Cerebellar cortex (tissue), 1 donor: ENCODE measurements at regions not wholly inside any gene's neighbourhood (a gene's known extent, or its start where the extent isn't known, plus 50 kb on each side); places are given as distances from the start of the nearest gene placed in this dataset.

Experiments
- DNase-seq: peaks from one replicate; pipeline ENCODE4 v3.0.0-alpha.2; 2015; ENCODE audit warnings: low spot score

DNA sequence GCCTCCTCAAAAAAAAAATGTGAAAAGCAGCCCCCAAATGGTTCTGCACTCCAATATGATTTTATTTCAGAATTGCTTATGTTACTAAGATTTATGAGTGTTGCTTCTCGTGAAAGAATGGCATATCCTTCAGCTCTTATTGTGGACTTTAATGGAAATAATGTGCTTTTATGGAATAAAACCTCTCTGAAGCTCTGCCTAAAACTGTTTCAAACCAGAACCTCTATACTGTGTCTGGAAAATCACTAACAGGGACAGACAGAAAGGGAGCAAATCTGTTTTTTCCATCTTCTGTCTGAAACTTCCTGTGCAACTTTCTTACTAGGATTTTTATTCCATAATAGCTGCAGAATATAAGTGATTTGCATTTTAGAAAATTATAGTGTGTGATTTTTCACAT is 493.1 kb downstream of the ANKRD50 start:
- DNase-seq: no peak

DNA sequence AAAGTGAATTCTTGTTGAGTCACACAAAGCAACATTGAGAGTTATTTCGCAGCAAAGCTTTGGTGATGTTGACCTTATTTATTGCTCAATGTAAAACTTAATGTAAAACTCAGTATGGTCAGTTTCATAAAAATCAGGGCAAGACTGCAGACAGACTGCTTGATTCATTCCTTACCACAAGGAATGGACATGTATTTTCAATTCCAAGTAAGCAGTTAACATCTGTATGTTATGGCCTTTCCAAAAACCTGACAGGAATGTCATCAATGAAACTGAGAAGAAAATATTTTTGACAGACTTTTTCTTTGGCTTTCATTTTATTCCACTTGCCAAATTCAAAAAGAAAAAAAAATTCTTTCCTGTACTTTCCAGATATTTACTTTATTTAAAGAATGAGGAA is 488.3 kb downstream of the ANKRD50 start:
- no peak for DNase-seq

DNA sequence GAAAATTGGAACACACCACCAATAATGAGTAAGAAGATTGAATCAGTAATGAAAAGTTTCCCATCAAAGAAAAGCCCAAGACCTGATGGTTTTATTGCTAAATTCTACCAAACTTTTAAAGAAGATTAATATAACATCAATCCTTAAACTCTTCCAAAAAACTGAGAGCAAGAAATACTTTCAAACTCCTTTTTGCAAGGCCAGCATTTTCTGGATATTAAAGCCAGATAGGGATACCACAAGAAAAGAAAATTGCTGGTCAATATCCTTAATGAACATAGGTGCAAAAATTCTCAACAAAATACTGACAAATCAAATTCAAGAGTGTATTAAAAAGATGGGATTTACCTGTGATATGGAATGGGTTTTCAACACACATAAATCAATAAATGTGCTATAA is 484.6 kb downstream of the ANKRD50 start:
- no peak for DNase-seq

DNA sequence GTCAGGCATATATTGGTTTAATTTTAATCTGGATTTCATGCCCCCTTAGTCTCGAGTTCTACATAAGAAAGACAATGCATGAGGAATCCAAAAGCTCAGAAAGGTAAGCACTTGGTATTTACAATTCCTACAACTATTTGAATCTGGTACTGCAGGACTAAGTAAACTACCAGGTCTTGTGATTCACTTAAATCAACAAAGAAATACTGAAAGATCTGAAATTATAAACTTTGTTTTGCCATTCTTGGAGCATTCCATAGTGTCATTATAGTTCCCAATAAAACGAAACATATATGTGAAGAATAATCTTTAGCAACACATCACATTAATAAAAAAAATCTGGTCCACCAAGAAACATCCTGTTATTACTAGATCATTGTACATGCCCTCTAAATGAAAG is 482.3 kb downstream of the ANKRD50 start:
- no peak for DNase-seq

DNA sequence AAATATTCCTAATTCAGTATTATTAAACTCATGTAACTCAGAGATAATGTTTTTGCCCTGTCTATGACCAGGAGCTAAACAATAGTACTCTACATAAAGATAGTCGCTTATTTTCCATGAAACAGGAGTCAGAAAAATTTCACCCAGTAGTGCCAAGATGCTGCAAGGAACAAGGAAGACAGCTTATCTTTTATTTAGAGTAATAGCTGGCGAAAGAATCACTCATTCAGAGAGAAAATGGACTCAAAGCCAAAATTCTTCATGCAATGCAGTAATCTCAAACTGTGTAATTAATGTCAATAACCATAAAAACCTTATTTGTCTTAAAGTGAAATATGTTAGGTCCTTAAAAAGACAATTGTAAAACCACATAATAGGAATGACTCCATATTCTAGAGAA is 477.8 kb downstream of the ANKRD50 start:
- no peak for DNase-seq

DNA sequence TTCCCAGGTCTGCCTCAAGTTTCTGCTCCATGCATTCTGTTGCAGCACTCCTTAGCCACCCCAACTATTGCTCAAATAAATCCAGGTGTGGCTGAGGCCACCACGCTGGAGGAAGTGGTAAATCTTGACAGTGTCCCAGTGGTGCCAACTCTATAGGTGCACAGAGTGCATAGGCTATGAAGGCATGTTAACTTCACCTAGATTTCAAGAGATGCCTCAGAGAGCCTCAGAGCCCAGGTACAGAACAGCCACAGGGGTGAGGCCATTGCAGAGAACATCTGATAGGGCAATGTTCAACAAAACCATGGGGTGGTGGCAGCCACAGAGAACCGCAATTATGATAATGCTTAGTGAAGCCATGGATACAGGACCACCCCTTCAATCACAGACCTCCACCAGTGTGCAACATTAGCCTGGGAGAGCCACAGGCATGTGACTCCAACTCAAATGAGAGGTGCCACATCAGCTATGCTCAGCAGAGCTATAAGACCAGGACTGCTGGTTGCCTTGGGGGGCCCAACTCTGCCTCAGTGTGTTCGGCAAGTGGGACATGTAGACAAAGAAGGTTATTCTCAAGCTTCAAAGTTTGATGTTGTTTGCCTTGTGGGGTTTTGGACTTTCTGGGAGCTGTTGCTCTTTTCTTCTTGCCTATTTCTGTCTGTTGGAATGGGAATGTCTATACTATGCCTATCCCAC is 468.7 kb downstream of the ANKRD50 start:
- no peak for DNase-seq

DNA sequence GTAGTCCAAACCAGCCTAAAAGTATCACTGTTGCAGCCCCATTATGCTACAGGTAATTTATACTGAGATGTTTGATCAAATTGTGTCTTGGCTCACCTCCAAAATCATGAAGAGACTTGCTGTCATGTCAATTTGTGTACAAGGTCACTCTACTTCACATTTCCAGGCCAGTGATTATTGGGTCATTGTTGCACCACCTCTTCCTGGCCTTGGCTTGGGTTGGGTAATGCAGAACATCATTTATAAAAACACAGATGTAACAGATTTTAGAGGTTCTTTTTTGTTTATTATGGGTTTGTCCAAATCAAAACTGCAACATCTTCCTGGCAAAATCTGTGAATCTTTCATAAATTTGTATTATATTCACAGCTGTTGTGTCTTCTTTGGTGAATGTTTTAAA is 459.5 kb downstream of the ANKRD50 start:
- no peak for DNase-seq

DNA sequence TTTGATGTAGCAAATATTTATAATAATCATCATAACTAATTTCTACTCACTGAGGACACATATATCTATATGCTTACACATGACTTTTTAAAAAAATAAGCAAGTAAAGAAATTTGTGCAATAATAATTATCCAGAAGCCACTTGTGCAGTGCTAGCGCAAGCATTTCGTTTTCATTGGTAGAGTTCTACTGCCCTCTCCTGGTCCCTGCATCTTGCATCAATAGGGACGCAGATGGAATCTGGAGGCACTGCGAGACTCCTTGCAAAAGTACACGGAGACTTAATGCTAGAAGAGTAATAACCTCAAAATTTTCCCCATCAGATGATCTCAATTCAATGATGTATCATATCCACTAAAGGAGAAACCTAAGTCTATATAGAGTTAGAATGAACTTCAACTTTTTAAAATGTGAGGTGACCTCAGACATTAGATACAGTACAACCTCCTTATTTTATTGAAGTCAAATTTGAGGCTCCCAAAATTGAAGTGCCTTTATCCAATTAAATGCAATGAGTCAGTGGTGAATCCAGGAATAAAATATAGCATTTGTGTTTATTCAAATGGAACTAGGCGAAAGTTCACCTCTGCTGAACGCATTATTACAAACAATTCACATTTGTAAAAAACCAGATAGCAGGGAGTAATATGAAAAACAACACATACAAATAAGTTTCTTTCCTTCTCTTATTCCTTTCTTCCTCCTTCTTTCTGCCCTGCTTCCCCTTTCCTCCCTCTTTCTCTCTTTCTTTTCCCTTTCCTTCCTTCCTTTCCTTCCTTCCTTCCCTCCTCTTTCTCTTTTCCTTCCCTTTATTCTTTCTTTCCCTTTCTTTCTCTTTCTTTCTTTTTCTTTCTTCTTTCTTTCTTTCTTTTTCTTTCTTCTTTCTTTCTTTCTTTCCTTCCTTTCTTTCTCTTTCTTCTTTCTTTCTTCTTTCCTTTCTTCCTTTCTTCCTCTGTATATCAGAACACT is 450.0 kb downstream of the ANKRD50 start:
- DNase-seq: peak; percentile 81

DNA sequence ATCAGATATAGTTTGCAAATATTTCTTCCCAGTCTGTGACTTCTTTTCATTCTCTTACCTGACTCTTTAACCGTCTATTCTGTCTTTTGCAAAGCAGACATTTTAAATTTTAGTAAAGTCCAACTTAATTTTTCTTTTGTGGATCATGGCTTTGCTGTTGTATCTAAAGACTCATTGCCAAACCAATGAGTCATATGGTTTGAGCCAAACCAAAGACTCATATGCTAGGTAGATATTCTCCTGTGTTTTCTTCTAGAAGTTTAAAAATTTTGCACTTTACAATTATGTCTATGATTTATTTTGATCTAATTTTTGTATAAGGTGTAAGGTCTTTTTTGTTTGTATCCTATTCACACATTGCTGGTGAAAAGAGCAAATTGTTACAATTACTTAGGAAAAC is 446.8 kb downstream of the ANKRD50 start:
- no peak for DNase-seq

DNA sequence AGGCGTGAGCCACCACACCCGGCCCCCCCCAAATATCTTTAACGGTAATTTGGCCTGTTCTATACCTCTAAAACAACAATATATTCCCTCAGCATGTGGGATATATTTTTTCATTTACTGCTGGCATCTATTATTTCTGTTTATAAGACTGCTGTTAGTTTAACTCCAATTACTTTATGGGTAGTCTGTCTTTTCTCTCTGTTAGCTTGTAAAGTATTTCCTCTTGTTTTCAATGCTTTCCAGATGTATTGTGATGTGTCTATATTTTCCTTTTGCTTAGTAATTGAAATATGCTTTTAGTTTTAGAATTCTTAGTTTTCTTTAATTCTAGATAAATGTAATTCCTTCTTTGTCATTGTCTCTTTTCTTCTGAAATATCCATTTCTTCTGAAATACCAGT is 445.8 kb downstream of the ANKRD50 start:
- DNase-seq: no peak

DNA sequence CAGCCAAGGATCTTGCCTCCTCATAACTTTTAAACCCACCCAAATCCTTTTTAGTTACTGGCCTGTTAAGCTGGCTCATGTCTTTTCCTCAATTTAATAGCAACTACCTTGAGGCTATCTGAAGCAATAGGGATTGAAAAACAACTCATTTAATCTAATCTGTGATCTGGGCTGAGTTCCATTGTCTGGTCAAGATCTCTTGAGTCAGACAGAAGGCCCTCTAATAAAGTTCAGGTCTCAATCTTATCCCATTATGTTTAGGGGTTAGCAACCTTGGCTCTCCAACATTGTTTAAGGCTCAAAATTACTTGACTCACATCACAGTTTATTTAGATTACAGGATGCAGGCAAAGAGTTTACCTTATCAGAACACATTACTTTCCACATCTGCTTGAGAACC is 436.1 kb downstream of the ANKRD50 start:
- DNase-seq: no peak

DNA sequence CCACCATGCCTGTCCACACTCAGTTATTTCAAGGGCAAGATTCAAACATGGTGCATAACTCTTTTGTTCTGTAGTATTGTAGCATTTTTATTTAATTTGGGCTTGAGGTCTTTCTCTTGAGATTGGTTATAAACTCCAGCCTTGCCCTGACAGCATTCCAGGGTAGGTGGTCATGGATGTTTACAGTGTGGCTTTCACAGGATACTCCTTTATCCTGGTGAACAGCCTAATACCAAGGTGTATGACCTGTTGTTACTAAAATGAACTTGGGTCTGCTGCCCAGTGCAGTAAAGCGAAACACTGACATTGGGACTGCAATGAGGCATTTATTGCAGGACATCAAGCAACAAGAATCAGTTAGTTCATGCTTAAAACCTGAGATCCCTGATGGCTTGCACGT is 434.8 kb downstream of the ANKRD50 start:
- no peak for DNase-seq

DNA sequence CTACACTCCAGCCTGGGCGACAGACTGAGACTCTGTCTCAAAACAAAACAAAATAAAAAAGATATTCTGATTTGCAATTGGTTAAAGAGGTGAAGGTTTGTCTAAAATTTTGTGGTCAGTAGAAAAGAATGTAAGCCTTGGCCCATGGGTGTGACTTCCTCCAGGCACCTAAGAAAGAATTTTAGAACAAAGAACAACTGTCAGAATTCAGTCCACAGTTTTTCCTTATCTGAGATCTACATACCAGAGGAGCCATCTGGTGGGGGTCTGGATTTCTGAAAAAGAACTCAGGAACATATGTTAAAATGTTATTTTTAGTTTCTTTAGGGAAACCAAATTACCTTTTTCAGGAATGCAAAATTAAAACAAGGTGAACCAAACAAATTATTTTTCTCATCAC is 434.1 kb downstream of the ANKRD50 start:
- no peak for DNase-seq

DNA sequence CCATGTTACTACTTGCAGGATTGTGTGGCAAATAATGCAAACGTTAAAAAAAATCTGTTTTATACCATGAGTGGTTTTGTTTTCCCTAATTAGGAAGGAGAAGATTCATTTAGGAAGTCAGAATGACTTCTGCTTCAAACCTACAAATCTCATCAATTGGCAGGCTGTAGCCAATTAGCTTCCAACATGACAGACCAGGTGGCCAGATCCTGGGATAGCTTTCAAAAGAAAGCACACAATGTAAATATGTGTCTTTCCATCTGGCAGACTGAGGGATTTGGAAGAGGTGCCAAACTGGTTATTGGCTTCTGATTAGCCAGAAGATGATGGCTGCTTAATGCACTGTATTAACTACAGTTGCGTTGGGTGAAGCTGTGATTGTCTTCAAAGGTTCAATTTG is 432.8 kb downstream of the ANKRD50 start:
- peak; percentile 20 for DNase-seq

DNA sequence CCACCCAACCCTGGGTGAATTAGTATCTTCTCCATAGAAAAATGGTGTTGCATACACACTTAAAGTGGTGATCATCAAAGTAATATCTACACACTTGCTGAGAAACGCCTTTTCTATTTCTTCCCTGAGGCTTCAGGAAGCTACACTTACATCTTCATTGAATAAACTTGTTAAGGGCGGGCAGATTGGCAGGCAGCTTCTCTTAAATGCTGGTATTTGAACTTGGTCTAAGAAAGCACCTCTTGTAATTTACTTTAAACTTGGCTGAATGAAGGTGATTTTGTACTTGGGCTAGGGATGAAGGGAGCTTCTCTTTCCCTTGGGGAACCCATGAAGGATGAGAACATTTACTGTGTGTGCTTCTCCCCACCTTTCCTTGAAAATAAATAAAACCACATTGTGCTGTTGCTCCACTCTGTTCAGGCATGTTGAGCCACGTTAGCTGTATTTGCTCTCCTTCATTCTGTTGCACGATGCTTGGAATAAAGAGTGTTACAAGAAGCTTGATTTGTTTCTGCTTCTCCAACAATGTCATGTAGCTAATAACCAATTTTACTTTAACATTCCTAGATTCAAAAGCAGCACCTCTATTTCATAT is 430.1 kb downstream of the ANKRD50 start:
- DNase-seq: no peak

DNA sequence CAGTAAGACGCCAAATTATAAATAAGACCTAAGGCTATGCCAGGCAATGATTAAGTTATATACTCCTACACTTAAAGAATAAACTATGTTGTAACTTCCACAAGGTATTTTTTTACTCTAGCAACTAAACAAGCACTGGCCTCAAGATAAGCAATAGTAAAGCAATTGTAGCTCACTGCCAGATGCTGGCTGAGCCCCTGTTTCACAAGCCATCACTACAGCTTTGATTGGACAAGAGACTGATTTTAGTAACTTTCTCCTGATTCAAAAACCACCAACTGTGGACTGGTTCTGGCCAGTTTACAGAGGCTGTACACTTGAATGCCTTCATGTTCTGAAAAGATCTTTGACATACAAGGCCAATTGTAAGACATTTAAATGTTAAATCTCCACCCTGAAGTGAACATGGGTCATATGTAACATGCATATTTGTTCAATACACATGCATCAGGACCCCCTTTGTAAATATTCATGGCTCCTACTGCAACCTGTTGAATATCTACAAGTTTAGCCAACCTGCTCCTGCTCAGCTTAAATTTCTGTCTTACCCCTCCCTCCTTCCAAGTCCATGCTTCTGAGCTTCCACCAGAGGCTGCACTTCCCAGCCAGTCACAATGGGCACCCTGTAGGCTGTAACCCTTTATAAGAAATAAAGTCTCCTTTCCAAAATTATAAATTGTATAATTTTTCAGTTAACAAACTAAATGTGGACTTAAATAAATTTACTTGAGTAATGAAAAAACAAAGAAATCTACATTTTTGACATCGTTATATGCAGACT is 423.6 kb downstream of the ANKRD50 start:
- no peak for DNase-seq

DNA sequence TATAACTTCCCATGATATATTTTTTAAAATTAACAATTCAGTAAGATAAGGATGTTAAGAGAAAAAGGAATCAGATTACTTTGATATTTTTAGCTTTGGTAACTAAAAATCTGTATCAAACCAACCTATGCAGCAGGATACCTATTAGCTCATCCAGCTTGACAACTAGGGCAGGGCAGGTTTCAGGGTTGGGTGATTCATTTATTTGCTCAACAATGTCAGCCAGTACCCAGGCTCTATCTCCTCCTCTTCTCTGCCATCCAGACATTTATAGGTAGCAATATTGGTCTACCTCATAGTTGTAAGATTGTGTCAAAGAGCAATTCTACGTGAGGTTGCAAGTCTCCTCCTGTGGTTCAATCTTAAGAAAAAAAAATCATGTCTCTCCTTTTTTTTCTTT is 421.9 kb downstream of the ANKRD50 start:
- no peak for DNase-seq

DNA sequence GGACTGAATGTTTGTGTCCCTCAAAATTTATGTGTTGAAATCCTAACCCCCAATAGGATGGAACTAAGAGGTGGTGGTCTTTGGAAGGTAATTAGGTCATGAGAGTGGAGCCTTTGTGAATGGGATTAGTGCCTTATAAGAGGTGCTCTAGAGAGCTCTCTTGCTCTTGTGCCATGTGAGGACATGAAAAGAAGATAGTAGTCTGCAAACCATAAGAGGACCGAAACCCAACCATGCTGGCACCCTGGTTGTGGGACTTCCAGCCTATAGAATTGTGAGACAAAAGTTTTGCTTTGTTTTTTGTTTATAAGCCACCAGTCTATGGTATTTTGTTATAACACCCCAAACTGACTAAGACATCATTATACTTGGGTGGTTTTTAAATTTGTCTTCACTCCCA is 417.1 kb downstream of the ANKRD50 start:
- DNase-seq: no peak

DNA sequence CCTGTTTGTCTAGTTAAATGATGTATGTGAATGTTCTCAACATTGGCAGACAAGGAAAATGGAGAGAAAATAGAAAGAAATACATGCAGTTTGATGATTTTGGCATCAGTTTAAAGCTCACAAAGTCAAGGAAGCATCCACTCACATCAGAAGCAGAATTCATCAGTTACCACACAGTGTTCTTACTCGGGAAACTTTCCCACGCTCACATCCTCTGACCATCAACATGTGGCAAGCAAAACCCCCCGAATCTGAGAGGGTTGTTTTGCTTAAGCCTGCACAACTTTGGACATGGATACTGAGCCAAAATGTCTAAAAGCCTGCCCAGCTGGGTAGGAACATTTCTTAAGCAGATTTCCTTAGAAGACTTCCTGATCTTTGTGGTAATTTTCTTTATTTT is 407.6 kb downstream of the ANKRD50 start:
- no peak for DNase-seq

DNA sequence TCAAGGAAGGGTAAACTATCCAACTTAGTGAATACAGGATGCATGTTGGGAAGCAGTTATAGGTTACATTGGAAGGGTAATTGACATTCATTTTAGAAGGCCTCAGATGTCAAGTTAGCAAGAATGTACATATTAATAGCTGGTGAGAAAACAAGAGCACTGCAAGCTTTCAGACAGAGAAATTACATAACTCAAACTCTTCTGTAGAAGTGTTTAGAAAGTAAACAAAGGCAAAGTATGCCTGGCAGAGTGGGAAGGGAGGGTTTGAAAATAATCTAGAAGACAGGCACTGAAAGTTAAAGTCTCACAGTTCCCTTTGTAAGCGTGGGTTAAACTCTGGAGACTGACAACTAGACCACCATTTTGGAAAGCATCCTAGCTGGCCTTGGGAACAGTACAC is 406.2 kb downstream of the ANKRD50 start:
- DNase-seq: no peak

DNA sequence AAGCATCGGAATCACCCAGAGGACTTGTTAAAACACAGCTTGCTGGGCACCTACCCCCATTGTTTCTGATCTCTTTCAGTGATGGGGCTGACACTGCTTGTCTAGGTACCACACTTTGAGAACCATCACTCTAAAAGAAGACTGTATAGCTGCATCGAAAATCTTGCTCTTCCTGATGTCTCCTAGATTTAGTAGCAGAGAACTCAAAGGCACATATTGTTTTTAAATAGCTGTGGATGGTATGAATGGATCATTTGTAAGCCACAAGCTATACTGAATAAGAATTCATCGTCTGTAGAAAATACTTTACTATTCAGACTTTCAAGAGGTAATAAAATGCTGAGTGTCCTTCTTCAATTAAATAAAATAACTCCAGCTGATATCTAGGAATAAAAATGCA is 405.4 kb downstream of the ANKRD50 start:
- DNase-seq: no peak

DNA sequence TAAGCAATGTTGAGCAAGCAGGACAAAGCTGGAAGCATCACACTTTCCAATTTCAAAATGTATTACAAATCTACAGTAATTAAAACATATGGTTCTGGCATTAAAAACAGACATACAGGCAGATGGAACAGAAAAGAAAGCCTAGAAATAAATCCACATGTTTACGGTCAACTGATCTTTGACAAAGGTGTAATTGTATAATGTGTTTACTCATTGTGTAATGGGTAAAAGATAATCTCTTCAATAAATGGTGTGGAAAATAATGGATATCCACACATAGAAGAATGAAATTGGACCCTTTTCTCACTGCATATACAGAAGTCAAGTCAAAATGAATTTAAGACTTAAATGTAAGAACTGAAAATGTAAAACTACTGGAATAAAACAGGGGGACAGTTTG is 394.2 kb downstream of the ANKRD50 start:
- DNase-seq: no peak
